Memory B cell (primary cell): ENCODE measurements at regions not wholly inside any gene's neighbourhood (a gene's known extent, or its start where the extent isn't known, plus 50 kb on each side); places are given as distances from the start of the nearest gene placed in this dataset.

ENCODE experiments used
- ATAC-seq: fragments of 150-1000 bp; cut with Tn5 transposase; 2 replicates; pipeline ENCODE4 v1.10.0; 2021; ENCODE audit warnings: low read depth, mild to moderate bottlenecking, moderate library complexity
- DNase-seq, 2 donors: peaks; one replicate each; pipeline ENCODE4 v3.0.0; 2022; ENCODE audit warnings: low spot score in 2 of 2
- H3K27ac Mint-ChIP-seq: one replicate; pipeline ENCODE4 v1.8.0; 2022; ENCODE audit warnings: mild to moderate bottlenecking, moderate library complexity, mixed read lengths
- H3K27me3 Mint-ChIP-seq: one replicate; pipeline ENCODE4 v1.8.0; 2022; ENCODE audit warnings: mixed read lengths
- H3K36me3 Mint-ChIP-seq: one replicate; pipeline ENCODE4 v1.8.0; 2022; ENCODE audit warnings: mild to moderate bottlenecking, mixed read lengths
- H3K4me1 Mint-ChIP-seq: one replicate; pipeline ENCODE4 v1.8.0; 2022; ENCODE audit warnings: mixed read lengths
- H3K4me3 Mint-ChIP-seq: one replicate; pipeline ENCODE4 v1.8.0; 2022; ENCODE audit warnings: mild to moderate bottlenecking, moderate library complexity, mixed read lengths
- H3K9me3 Mint-ChIP-seq: one replicate; pipeline ENCODE4 v1.8.0; 2022; ENCODE audit warnings: mixed read lengths

GRCh38 chr21:16492892-16493291 is 763.1 kb downstream of the USP25 start:
- no peaks in the 10 kb centered on the region for H3K27me3 Mint-ChIP-seq
- no peak overlapping the region for H3K4me3 Mint-ChIP-seq
- no peak overlapping the region for H3K27ac Mint-ChIP-seq

GRCh38 chr21:16496609-16497008 is 766.8 kb downstream of the USP25 start:
- H3K27me3 Mint-ChIP-seq, result no peaks in the 10 kb centered on the region
- H3K4me1 Mint-ChIP-seq, result no peaks in the 10 kb centered on the region
- DNase-seq (no peak), ATAC-seq (no peak)
- H3K27ac Mint-ChIP-seq, result no peak overlapping the region
- H3K9me3 Mint-ChIP-seq, result peaks cover 6% of the 10 kb centered on the region
- H3K36me3 Mint-ChIP-seq, result no peaks in the 10 kb centered on the region
- no peak overlapping the region for H3K4me3 Mint-ChIP-seq

More at GRCh38 chr21:16492892-16493291, 763.1 kb downstream of the USP25 start:
- DNase-seq, result no peak
- Mint-ChIP-seq H3K36me3 (no peaks in the 10 kb centered on the region), H3K9me3 (peaks cover 3% of the 10 kb centered on the region), H3K4me1 (no peaks in the 10 kb centered on the region)
- no peak for ATAC-seq

- Mint-ChIP-seq H3K36me3 (no peaks in the 10 kb centered on the region), H3K27ac (no peak overlapping the region), H3K4me3 (no peak overlapping the region), H3K9me3 (peaks cover 6% of the 10 kb centered on the region), H3K27me3 (no peaks in the 10 kb centered on the region), H3K4me1 (no peaks in the 10 kb centered on the region)
- no peak for DNase-seq
- ATAC-seq, result no peak
These were observed 770.5 kb downstream of the USP25 start for GRCh38 chr21:16500271-16500670.

GRCh38 chr21:16502273-16502672 is 772.5 kb downstream of the USP25 start:
- peaks cover 5% of the 10 kb centered on the region for H3K9me3 Mint-ChIP-seq
- H3K4me1 Mint-ChIP-seq, result no peaks in the 10 kb centered on the region
- no peak overlapping the region for H3K27ac Mint-ChIP-seq
- no peak for ATAC-seq
- no peak for DNase-seq
- H3K36me3 Mint-ChIP-seq, result no peaks in the 10 kb centered on the region
- no peak overlapping the region for H3K4me3 Mint-ChIP-seq
- no peaks in the 10 kb centered on the region for H3K27me3 Mint-ChIP-seq

GRCh38 chr21:16502897-16503296 is 773.1 kb downstream of the USP25 start:
- H3K9me3 Mint-ChIP-seq, result peaks cover 5% of the 10 kb centered on the region
- no peaks in the 10 kb centered on the region for H3K27me3 Mint-ChIP-seq
- no peak for ATAC-seq
- H3K27ac Mint-ChIP-seq, result no peak overlapping the region
- H3K4me1 Mint-ChIP-seq, result no peaks in the 10 kb centered on the region
- H3K36me3 Mint-ChIP-seq, result no peaks in the 10 kb centered on the region
- H3K4me3 Mint-ChIP-seq, result no peak overlapping the region
- DNase-seq, result no peak

- no peaks in the 10 kb centered on the region for H3K27me3 Mint-ChIP-seq
- H3K27ac Mint-ChIP-seq, result no peak overlapping the region
These were observed 774.5 kb downstream of the USP25 start for GRCh38 chr21:16504281-16504680.

GRCh38 chr21:16504766-16505165 is 775.0 kb downstream of the USP25 start:
- no peaks in the 10 kb centered on the region for H3K27me3 Mint-ChIP-seq
- ATAC-seq (no peak), DNase-seq (no peak)
- H3K27ac Mint-ChIP-seq, result no peak overlapping the region
- peaks cover 10% of the 10 kb centered on the region for H3K9me3 Mint-ChIP-seq
- no peaks in the 10 kb centered on the region for H3K36me3 Mint-ChIP-seq
- no peaks in the 10 kb centered on the region for H3K4me1 Mint-ChIP-seq
- no peak overlapping the region for H3K4me3 Mint-ChIP-seq

More at GRCh38 chr21:16504281-16504680, 774.5 kb downstream of the USP25 start:
- DNase-seq, result no peak
- no peak for ATAC-seq
- Mint-ChIP-seq H3K4me3 (no peak overlapping the region), H3K9me3 (peaks cover 8% of the 10 kb centered on the region), H3K4me1 (no peaks in the 10 kb centered on the region), H3K36me3 (no peaks in the 10 kb centered on the region)

GRCh38 chr21:16509476-16509875 is 779.7 kb downstream of the USP25 start:
- DNase-seq, result no peak

GRCh38 chr21:16514316-16514715 is 784.5 kb downstream of the USP25 start:
- peaks cover 7% of the 10 kb centered on the region for H3K9me3 Mint-ChIP-seq
- no peaks in the 10 kb centered on the region for H3K27me3 Mint-ChIP-seq
- H3K27ac Mint-ChIP-seq, result no peak overlapping the region
- no peaks in the 10 kb centered on the region for H3K4me1 Mint-ChIP-seq
- no peaks in the 10 kb centered on the region for H3K36me3 Mint-ChIP-seq
- H3K4me3 Mint-ChIP-seq, result no peak overlapping the region
- ATAC-seq, result no peak
- DNase-seq, result no peak

More at GRCh38 chr21:16509476-16509875, 779.7 kb downstream of the USP25 start:
- ATAC-seq, result no peak
- no peak overlapping the region for H3K27ac Mint-ChIP-seq
- H3K4me1 Mint-ChIP-seq, result no peaks in the 10 kb centered on the region
- H3K4me3 Mint-ChIP-seq, result no peak overlapping the region
- H3K27me3 Mint-ChIP-seq, result no peaks in the 10 kb centered on the region
- H3K9me3 Mint-ChIP-seq, result peaks cover 10% of the 10 kb centered on the region
- H3K36me3 Mint-ChIP-seq, result no peaks in the 10 kb centered on the region

- no peak overlapping the region for H3K27ac Mint-ChIP-seq
- H3K27me3 Mint-ChIP-seq, result no peaks in the 10 kb centered on the region
- no peaks in the 10 kb centered on the region for H3K36me3 Mint-ChIP-seq
- no peak overlapping the region for H3K4me3 Mint-ChIP-seq
- DNase-seq, result no peak
- H3K4me1 Mint-ChIP-seq, result no peaks in the 10 kb centered on the region
- H3K9me3 Mint-ChIP-seq, result peaks cover 4% of the 10 kb centered on the region
- no peak for ATAC-seq
These were observed 787.6 kb downstream of the USP25 start for GRCh38 chr21:16517383-16517782.

GRCh38 chr21:16519036-16519435 is 789.3 kb downstream of the USP25 start:
- DNase-seq (no peak), ATAC-seq (no peak)
- H3K4me1 Mint-ChIP-seq, result no peaks in the 10 kb centered on the region
- H3K27me3 Mint-ChIP-seq, result no peaks in the 10 kb centered on the region
- H3K27ac Mint-ChIP-seq, result no peak overlapping the region
- no peak overlapping the region for H3K4me3 Mint-ChIP-seq
- H3K36me3 Mint-ChIP-seq, result no peaks in the 10 kb centered on the region
- H3K9me3 Mint-ChIP-seq, result peaks cover 4% of the 10 kb centered on the region

GRCh38 chr21:16519644-16520043 is 789.9 kb downstream of the USP25 start:
- H3K9me3 Mint-ChIP-seq, result peaks cover 5% of the 10 kb centered on the region
- H3K4me1 Mint-ChIP-seq, result no peaks in the 10 kb centered on the region
- H3K27me3 Mint-ChIP-seq, result no peaks in the 10 kb centered on the region
- no peak overlapping the region for H3K4me3 Mint-ChIP-seq
- no peaks in the 10 kb centered on the region for H3K36me3 Mint-ChIP-seq
- no peak for ATAC-seq
- no peak overlapping the region for H3K27ac Mint-ChIP-seq
- no peak for DNase-seq

GRCh38 chr21:16522548-16522947 is 792.8 kb downstream of the USP25 start:
- DNase-seq, result no peak
- H3K27ac Mint-ChIP-seq, result no peak overlapping the region
- no peak overlapping the region for H3K4me3 Mint-ChIP-seq
- H3K4me1 Mint-ChIP-seq, result no peaks in the 10 kb centered on the region
- H3K9me3 Mint-ChIP-seq, result peaks cover 3% of the 10 kb centered on the region
- no peak for ATAC-seq
- H3K36me3 Mint-ChIP-seq, result no peaks in the 10 kb centered on the region
- no peaks in the 10 kb centered on the region for H3K27me3 Mint-ChIP-seq

GRCh38 chr21:16530656-16531055 is 800.9 kb downstream of the USP25 start:
- DNase-seq (no peak), ATAC-seq (no peak)
- no peaks in the 10 kb centered on the region for H3K36me3 Mint-ChIP-seq
- H3K4me3 Mint-ChIP-seq, result no peak overlapping the region
- no peak overlapping the region for H3K27ac Mint-ChIP-seq
- no peaks in the 10 kb centered on the region for H3K27me3 Mint-ChIP-seq
- no peaks in the 10 kb centered on the region for H3K4me1 Mint-ChIP-seq
- peaks cover 8% of the 10 kb centered on the region for H3K9me3 Mint-ChIP-seq

GRCh38 chr21:16532840-16533239 is 803.1 kb downstream of the USP25 start:
- no peak overlapping the region for H3K4me3 Mint-ChIP-seq
- no peaks in the 10 kb centered on the region for H3K4me1 Mint-ChIP-seq
- no peaks in the 10 kb centered on the region for H3K27me3 Mint-ChIP-seq
- no peaks in the 10 kb centered on the region for H3K36me3 Mint-ChIP-seq
- peaks cover 8% of the 10 kb centered on the region for H3K9me3 Mint-ChIP-seq
- H3K27ac Mint-ChIP-seq, result no peak overlapping the region
- ATAC-seq (no peak), DNase-seq (no peak)
